AG09319 (cell line): ENCODE measurements at regions not wholly inside any gene's neighbourhood (a gene's known extent, or its start where the extent isn't known, plus 50 kb on each side); places are given as distances from the start of the nearest gene placed in this dataset.

Experiments used
- DNase-seq: peaks from one replicate; pipeline ENCODE4 v3.0.0-alpha.2; 2010; ENCODE audit warnings: low read depth; ENCODE audit errors: extremely low read depth
- CTCF ChIP-seq: IDR thresholded peaks from 2 replicates; pipeline ENCODE4 v1.5.1; 2011; ENCODE audit warnings: low read depth, mild to moderate bottlenecking, inconsistent platforms, low read length, moderate library complexity

GRCh38 chr7:109259151-109259550, 689.5 kb downstream of the DNAJB9 start:
- no peak for DNase-seq
- no peak for TF ChIP-seq CTCF

GRCh38 chr7:109261781-109262180, 692.1 kb downstream of the DNAJB9 start:
- DNase-seq: no peak

GRCh38 chr7:109266610-109267009, 696.9 kb downstream of the DNAJB9 start:
- TF ChIP-seq CTCF: no peak
- DNase-seq: no peak

More at GRCh38 chr7:109261781-109262180, 692.1 kb downstream of the DNAJB9 start:
- no peak for TF ChIP-seq CTCF

- TF ChIP-seq CTCF: no peak
- DNase-seq: no peak
These were observed 706.7 kb downstream of the DNAJB9 start for GRCh38 chr7:109276348-109276747.

GRCh38 chr7:109282726-109283125, 713.1 kb downstream of the DNAJB9 start:
- DNase-seq: no peak
- no peak for TF ChIP-seq CTCF

- TF ChIP-seq CTCF: no peak
- DNase-seq: no peak
These were observed 715.3 kb downstream of the DNAJB9 start for GRCh38 chr7:109284943-109285342.

GRCh38 chr7:109295158-109295557, 725.5 kb downstream of the DNAJB9 start:
- no peak for DNase-seq
- no peak for TF ChIP-seq CTCF
